ENCODE measurements at regions not wholly inside any gene's neighbourhood (a gene's known extent, or its start where the extent isn't known, plus 50 kb on each side); places are given as distances from the start of the nearest gene placed in this dataset.

GRCh38 chr12:88251798-88252197 lies 109.7 kb downstream of the TMTC3 start:
- Histone ChIP-seq H3K4me3 (no peak overlapping the region), H3K36me3 (no peaks in the 10 kb centered on the region), H3K27me3 (replicated peaks) (no peaks in the 10 kb centered on the region), H3K9me3 (replicated peaks) (no peaks in the 10 kb centered on the region), H3K27ac (no peak overlapping the region), H3K4me1 (replicated peaks) (peaks cover 8% of the 10 kb centered on the region)
- no peak for DNase-seq (ENCODE audit: low read depth in 1 of 2, low spot score in 2 of 2)

DNA sequence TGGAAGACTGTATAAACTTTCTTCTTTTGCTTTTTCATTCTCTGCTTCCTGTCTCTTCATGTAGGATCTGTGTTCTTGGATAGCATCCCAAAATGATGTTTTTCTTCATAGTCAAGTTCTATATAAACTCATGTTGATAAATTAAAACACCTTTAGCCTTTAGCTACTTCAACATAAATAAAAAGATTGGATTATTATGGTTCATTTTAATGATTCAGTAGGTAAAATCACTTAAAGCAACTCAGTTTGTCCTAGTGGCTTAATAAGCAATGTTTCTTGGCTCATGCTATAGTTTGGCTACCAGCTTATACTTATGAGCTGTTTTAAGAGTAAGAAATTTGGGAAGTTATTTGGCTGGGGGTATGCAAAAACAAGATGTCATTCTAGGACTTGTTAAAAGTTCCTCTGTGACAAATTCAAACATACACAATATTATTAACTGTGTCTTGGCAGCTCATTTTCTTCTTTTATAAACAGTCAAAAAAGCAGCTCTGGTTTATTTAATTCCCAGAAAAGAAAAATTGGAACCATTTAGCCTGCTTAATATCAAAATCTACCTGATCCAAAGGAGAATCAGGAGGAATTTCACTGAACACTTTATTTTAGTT lies 111.4 kb downstream of the TMTC3 start:
- H3K36me3 ChIP-seq: no peaks in the 10 kb centered on the region
- DNase-seq (ENCODE audit: low read depth in 1 of 2, low spot score in 2 of 2): no peak
- no peaks in the 10 kb centered on the region for H3K9me3 ChIP-seq (replicated peaks)
- H3K27ac ChIP-seq: no peak overlapping the region
- no peaks in the 10 kb centered on the region for H3K4me1 ChIP-seq (replicated peaks)
- no peaks in the 10 kb centered on the region for H3K27me3 ChIP-seq (replicated peaks)
- no peak overlapping the region for H3K4me3 ChIP-seq

GRCh38 chr12:88255224-88255623 lies 113.1 kb downstream of the TMTC3 start:
- H3K9me3 ChIP-seq (replicated peaks): no peaks in the 10 kb centered on the region
- H3K27ac ChIP-seq: no peak overlapping the region
- DNase-seq (ENCODE audit: low read depth in 1 of 2, low spot score in 2 of 2): no peak
- no peaks in the 10 kb centered on the region for H3K4me1 ChIP-seq (replicated peaks)
- no peak overlapping the region for H3K4me3 ChIP-seq
- no peaks in the 10 kb centered on the region for H3K36me3 ChIP-seq
- no peaks in the 10 kb centered on the region for H3K27me3 ChIP-seq (replicated peaks)

DNA sequence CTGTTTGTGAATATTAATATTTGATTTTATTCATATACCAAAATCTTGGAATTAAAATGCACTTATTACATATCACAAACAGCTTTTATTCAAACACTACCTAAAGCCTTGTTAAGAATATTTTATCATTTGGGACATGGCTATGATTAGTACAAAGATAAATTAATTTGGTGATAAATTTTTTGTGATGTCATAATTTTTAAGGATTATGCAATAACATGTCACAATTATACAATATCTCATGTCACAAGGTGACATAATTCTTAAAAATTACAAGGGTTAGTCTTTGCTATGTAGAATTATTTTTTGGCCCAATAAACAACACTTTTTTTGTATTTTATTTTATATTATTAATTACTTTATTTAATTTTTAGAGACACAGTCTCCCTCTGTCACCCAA lies 113.7 kb downstream of the TMTC3 start:
- Histone ChIP-seq H3K36me3 (no peaks in the 10 kb centered on the region), H3K9me3 (replicated peaks) (no peaks in the 10 kb centered on the region), H3K27ac (no peak overlapping the region), H3K4me1 (replicated peaks) (no peaks in the 10 kb centered on the region), H3K4me3 (no peak overlapping the region), H3K27me3 (replicated peaks) (no peaks in the 10 kb centered on the region)
- DNase-seq (ENCODE audit: low read depth in 1 of 2, low spot score in 2 of 2): no peak

GRCh38 chr12:88258396-88258795 lies 116.3 kb downstream of the TMTC3 start:
- Histone ChIP-seq H3K4me1 (replicated peaks) (no peaks in the 10 kb centered on the region), H3K4me3 (no peak overlapping the region), H3K9me3 (replicated peaks) (no peaks in the 10 kb centered on the region), H3K36me3 (no peaks in the 10 kb centered on the region), H3K27me3 (replicated peaks) (no peaks in the 10 kb centered on the region), H3K27ac (no peak overlapping the region)
- no peak for DNase-seq (ENCODE audit: low read depth in 1 of 2, low spot score in 2 of 2)

DNA sequence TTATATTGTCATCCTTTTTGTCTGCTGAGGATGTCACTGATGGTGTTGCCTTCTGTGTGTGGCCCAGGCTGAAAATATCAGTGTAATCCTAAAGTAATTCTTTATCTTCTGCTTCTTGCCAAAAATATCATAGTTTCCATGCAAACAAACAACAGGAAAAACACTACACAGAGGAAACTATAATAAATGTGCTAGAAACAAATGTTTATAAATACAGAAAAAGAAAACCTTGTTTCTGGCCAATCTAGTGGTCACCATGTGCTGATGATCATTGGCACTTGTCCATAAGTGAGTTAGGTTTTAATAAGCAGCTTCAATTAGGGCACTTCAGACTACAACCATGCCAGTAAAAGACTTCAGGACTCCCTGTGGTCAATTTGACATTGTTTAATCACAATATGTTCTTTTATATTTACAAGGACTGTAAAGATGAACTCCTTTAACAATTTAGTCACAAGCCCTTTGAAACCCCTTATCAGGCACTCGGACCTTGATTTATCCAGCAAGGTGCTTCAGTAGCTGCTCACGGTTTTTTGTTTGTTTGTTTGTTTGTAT lies 124.8 kb downstream of the TMTC3 start:
- DNase-seq (ENCODE audit: low read depth in 1 of 2, low spot score in 2 of 2): no peak
- no peaks in the 10 kb centered on the region for H3K36me3 ChIP-seq
- H3K4me1 ChIP-seq (replicated peaks): no peaks in the 10 kb centered on the region
- 0 out of 2 replicates have a peak, but pooled peaks cover 6% of the 10 kb centered on the region for H3K27me3 ChIP-seq (replicated peaks)
- H3K9me3 ChIP-seq (replicated peaks): no peaks in the 10 kb centered on the region
- H3K4me3 ChIP-seq: no peak overlapping the region
- H3K27ac ChIP-seq: no peak overlapping the region

DNA sequence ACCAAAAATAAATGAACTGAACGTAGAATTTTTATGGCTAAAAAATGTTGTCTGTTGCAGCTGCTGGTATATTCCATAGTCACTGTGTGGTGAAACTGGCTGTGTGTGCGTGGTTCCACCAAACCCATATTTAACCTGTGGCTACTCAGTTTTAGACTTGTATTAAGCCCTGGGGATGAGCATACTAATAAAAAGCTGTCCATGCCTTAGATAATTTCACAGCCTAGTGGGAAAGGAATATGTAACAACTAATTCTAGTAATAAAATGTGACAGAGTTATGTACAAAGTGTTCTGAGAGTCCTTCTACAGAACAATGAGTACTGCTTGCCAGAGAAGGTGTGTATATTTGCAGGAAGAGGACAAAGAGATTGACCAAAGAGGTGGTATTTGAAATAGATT lies 125.5 kb downstream of the TMTC3 start:
- DNase-seq (ENCODE audit: low read depth in 1 of 2, low spot score in 2 of 2): no peak
- Histone ChIP-seq H3K9me3 (replicated peaks) (no peaks in the 10 kb centered on the region), H3K27me3 (replicated peaks) (0 out of 2 replicates have a peak, but pooled peaks cover 6% of the 10 kb centered on the region), H3K36me3 (no peaks in the 10 kb centered on the region), H3K4me1 (replicated peaks) (no peaks in the 10 kb centered on the region), H3K4me3 (no peak overlapping the region), H3K27ac (no peak overlapping the region)

- Histone ChIP-seq H3K9me3 (replicated peaks) (no peaks in the 10 kb centered on the region), H3K27ac (no peak overlapping the region), H3K27me3 (replicated peaks) (0 out of 2 replicates have a peak, but pooled peaks cover 3% of the 10 kb centered on the region), H3K4me1 (replicated peaks) (no peaks in the 10 kb centered on the region), H3K4me3 (no peak overlapping the region), H3K36me3 (no peaks in the 10 kb centered on the region)
- DNase-seq (ENCODE audit: low read depth in 1 of 2, low spot score in 2 of 2): no peak
Observed at GRCh38 chr12:88272456-88272855, 130.3 kb downstream of the TMTC3 start.

- no peak overlapping the region for H3K4me3 ChIP-seq
- no peaks in the 10 kb centered on the region for H3K4me1 ChIP-seq (replicated peaks)
- H3K9me3 ChIP-seq (replicated peaks): no peaks in the 10 kb centered on the region
- no peaks in the 10 kb centered on the region for H3K36me3 ChIP-seq
- H3K27ac ChIP-seq: no peak overlapping the region
- no peaks in the 10 kb centered on the region for H3K27me3 ChIP-seq (replicated peaks)
- DNase-seq (ENCODE audit: low read depth in 1 of 2, low spot score in 2 of 2): no peak
Observed at GRCh38 chr12:88273450-88273849, 131.3 kb downstream of the TMTC3 start.

DNA sequence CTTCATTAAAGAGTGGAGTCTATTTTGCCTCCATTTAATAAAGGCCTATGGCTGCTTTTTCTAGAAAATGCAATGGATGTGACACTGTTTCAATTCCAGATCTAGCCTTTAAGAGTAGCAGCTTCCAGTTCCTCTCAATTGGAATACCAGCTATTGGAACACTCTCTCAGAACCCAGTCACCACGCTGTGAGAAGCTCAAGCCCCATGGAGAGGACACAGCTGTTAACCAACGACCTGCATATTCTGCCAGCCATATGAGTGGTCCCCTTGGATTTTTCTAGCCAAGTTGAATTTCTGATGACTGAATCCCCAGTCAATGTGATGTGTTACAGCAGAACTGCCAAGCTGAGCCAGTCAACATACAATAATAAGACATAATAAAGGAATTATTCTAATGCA lies 131.8 kb downstream of the TMTC3 start:
- Histone ChIP-seq H3K27ac (no peak overlapping the region), H3K27me3 (replicated peaks) (no peaks in the 10 kb centered on the region), H3K4me1 (replicated peaks) (no peaks in the 10 kb centered on the region), H3K9me3 (replicated peaks) (no peaks in the 10 kb centered on the region), H3K36me3 (no peaks in the 10 kb centered on the region), H3K4me3 (no peak overlapping the region)
- DNase-seq (ENCODE audit: low read depth in 1 of 2, low spot score in 2 of 2): no peak

GRCh38 chr12:88291498-88292131 lies 149.5 kb downstream of the TMTC3 start:
- Histone ChIP-seq H3K27ac (no peak overlapping the region), H3K4me3 (no peak overlapping the region), H3K36me3 (no peaks in the 10 kb centered on the region), H3K4me1 (replicated peaks) (no peaks in the 10 kb centered on the region), H3K27me3 (replicated peaks) (no peaks in the 10 kb centered on the region), H3K9me3 (replicated peaks) (no peaks in the 10 kb centered on the region)
- DNase-seq (ENCODE audit: low read depth in 1 of 2, low spot score in 2 of 2): no peak

GRCh38 chr12:88298014-88298682 lies 156.0 kb downstream of the TMTC3 start:
- no peak for DNase-seq (ENCODE audit: low read depth in 1 of 2, low spot score in 2 of 2)
- Histone ChIP-seq H3K9me3 (replicated peaks) (no peaks in the 10 kb centered on the region), H3K36me3 (no peaks in the 10 kb centered on the region), H3K27me3 (replicated peaks) (no peaks in the 10 kb centered on the region), H3K4me1 (replicated peaks) (peaks cover 23% of the 10 kb centered on the region), H3K4me3 (no peak overlapping the region), H3K27ac (peak overlapping the region; percentile 65)

- peak; percentile 41 to 56 for DNase-seq (ENCODE audit: low read depth in 1 of 2, low spot score in 2 of 2)
- H3K4me3 ChIP-seq: no peak overlapping the region
- peak overlapping the region; percentile 65 for H3K27ac ChIP-seq
- H3K36me3 ChIP-seq: no peaks in the 10 kb centered on the region
- peaks cover 23% of the 10 kb centered on the region for H3K4me1 ChIP-seq (replicated peaks)
- no peaks in the 10 kb centered on the region for H3K27me3 ChIP-seq (replicated peaks)
- no peaks in the 10 kb centered on the region for H3K9me3 ChIP-seq (replicated peaks)
Observed at GRCh38 chr12:88298761-88299242, 156.7 kb downstream of the TMTC3 start.

- Histone ChIP-seq H3K9me3 (replicated peaks) (no peaks in the 10 kb centered on the region), H3K27me3 (replicated peaks) (no peaks in the 10 kb centered on the region), H3K36me3 (no peaks in the 10 kb centered on the region), H3K27ac (peak overlapping the region; percentile 65), H3K4me3 (no peak overlapping the region), H3K4me1 (replicated peaks) (peaks cover 23% of the 10 kb centered on the region)
- DNase-seq (ENCODE audit: low read depth in 1 of 2, low spot score in 2 of 2): peak; percentile 60
Observed at GRCh38 chr12:88299567-88300101, 157.5 kb downstream of the TMTC3 start.
